RWPE2 (cell line): ENCODE measurements at regions not wholly inside any gene's neighbourhood (a gene's known extent, or its start where the extent isn't known, plus 50 kb on each side); places are given as distances from the start of the nearest gene placed in this dataset.

Experiments used
- ATAC-seq: fragments of 200-7000 bp; cut with Tn5 transposase; 3 replicates; pipeline ENCODE4 v1.9.1; 2021; ENCODE audit warnings: low read depth
- DNase-seq: peaks from one replicate; pipeline ENCODE4 v3.0.0-alpha.2; 2020; ENCODE audit warnings: low spot score
- H3K27ac ChIP-seq: fragments of 450-650 bp; 2 replicates; pipeline ENCODE4 v1.5.1; 2017; ENCODE audit warnings: mild to moderate bottlenecking; ENCODE audit not compliant: poor library complexity, severe bottlenecking
- H3K27me3 ChIP-seq: fragments of 250-450 bp; sonication (Bioruptor Pico); 2 replicates; pipeline ENCODE4 v1.5.1; 2021; ENCODE audit warnings: mild to moderate bottlenecking, moderate library complexity; ENCODE audit not compliant: insufficient read depth, poor library complexity, severe bottlenecking
- H3K36me3 ChIP-seq: fragments of 250-450 bp; sonication (Bioruptor Pico); 2 replicates; pipeline ENCODE4 v1.5.1; 2020; ENCODE audit warnings: low read depth, mild to moderate bottlenecking, moderate library complexity
- H3K4me1 ChIP-seq: fragments of 250-450 bp; sonication (Bioruptor Pico); 2 replicates; pipeline ENCODE4 v1.5.1; 2021; ENCODE audit warnings: mild to moderate bottlenecking, moderate library complexity; ENCODE audit not compliant: insufficient read depth, poor library complexity, severe bottlenecking
- H3K4me3 ChIP-seq: fragments of 250-450 bp; sonication (Bioruptor Pico); 2 replicates; pipeline ENCODE4 v1.5.1; 2021; ENCODE audit warnings: mild to moderate bottlenecking, moderate library complexity; ENCODE audit not compliant: severe bottlenecking
- H3K9me3 ChIP-seq: fragments of 250-450 bp; sonication (Bioruptor Pico); 2 replicates; pipeline ENCODE4 v1.5.1; 2021; ENCODE audit warnings: mild to moderate bottlenecking, moderate library complexity; ENCODE audit not compliant: severe bottlenecking
- TF ChIP-seq, protein P1 (sequence below): fragments of 450-650 bp; IDR thresholded peaks from one replicate; pipeline ENCODE4 v1.5.1; 2017; ENCODE audit warnings: mild to moderate bottlenecking, moderate library complexity; ENCODE audit not compliant: poor library complexity, severe bottlenecking

DNA sequence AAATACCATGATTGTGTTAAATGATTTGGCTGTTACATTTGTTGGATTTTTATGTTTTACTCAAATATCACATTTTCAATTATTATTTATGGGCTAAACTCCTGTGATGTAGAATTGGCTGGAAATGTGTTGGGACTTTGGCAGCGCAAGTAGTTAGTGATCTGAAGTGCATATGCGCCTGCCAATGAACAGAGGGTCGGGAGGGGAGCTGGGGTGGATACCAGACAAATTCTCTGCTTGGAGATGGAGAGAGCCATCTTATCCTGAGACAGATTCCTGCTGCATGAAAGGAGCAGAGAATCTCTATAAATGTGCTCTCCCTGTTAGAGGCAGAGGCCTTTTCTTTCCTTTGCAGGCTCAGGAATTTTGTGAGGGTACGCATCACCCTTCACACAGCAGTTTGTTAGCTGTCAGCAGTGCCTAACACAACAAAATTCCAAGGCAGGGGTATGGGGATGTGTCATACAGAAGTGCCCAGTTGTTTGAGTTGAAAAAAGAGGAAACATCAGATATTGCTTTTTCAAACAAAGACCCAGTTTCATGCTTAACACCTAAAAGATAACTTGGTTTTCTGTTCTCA, 489.1 kb downstream of the CSNK1G3 start:
- DNase-seq (no peak), ATAC-seq (no peak)
- Histone ChIP-seq H3K4me3 (no peak overlapping the region), H3K27me3 (no peaks in the 10 kb centered on the region), H3K36me3 (no peaks in the 10 kb centered on the region), H3K9me3 (no peaks in the 10 kb centered on the region), H3K27ac (no peak overlapping the region), H3K4me1 (peaks cover 11% of the 10 kb centered on the region)
- TF ChIP-seq, protein P1, sequence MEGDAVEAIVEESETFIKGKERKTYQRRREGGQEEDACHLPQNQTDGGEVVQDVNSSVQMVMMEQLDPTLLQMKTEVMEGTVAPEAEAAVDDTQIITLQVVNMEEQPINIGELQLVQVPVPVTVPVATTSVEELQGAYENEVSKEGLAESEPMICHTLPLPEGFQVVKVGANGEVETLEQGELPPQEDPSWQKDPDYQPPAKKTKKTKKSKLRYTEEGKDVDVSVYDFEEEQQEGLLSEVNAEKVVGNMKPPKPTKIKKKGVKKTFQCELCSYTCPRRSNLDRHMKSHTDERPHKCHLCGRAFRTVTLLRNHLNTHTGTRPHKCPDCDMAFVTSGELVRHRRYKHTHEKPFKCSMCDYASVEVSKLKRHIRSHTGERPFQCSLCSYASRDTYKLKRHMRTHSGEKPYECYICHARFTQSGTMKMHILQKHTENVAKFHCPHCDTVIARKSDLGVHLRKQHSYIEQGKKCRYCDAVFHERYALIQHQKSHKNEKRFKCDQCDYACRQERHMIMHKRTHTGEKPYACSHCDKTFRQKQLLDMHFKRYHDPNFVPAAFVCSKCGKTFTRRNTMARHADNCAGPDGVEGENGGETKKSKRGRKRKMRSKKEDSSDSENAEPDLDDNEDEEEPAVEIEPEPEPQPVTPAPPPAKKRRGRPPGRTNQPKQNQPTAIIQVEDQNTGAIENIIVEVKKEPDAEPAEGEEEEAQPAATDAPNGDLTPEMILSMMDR: no peak

DNA sequence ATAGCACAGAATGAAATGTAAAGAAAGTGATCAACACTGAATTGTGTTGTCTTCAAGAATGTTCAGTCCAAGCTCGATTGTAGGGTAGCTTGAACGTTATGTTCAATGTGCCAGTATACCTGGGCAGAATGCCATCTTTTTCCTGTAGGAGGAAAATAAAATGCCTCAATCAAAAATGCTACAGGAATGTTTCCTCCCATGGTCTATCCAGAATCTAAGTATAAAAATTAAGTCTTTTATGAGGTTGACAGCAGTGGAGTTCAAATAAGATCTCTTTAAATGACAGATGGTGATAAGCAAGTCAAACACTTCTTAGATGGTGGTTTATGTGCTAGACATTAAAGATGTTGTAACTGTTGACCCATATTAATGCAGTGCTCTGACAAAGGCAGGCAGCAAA, 488.6 kb downstream of the CSNK1G3 start:
- TF ChIP-seq, protein P1: no peak
- Histone ChIP-seq H3K27ac (no peak overlapping the region), H3K4me1 (peaks cover 11% of the 10 kb centered on the region), H3K36me3 (no peaks in the 10 kb centered on the region), H3K4me3 (no peak overlapping the region), H3K27me3 (no peaks in the 10 kb centered on the region), H3K9me3 (no peaks in the 10 kb centered on the region)
- DNase-seq (no peak), ATAC-seq (no peak)

DNA sequence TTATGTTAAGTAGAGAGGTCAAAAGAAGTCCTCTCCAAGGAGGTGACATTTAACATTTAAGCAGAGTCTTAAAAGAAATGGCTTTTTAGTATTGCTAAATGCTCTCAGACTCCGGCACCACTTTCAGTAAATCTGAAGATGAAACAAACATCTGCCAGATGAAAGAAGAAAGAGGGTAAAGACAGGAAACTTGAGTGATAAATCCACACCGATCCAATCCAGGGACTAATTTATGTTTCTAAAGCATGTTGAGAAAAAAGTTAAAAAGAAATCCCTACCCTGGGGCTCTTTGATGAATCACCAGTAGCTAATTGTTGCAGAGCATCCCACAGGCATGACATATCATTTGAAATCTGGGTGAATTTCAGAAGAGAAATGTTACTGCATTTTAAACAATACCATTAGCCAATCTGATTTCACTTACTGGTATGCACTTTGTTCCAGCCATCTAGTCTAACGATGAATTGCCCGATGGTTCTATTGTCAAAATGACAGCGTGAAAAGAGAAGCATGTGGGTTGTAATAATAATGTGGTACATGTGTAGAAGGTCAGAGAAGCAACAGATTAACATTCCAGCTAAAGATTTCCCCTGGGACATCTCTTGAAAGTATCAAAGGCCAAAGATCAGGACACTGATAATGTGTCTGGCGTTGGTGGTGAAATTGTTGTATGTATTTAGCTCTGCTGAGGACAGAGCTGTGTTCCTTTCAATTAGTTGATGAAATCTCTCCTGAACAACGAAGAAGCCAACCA, 485.7 kb downstream of the CSNK1G3 start:
- Histone ChIP-seq H3K36me3 (no peaks in the 10 kb centered on the region), H3K27me3 (no peaks in the 10 kb centered on the region), H3K4me3 (no peak overlapping the region), H3K27ac (no peak overlapping the region), H3K9me3 (no peaks in the 10 kb centered on the region), H3K4me1 (peaks cover 11% of the 10 kb centered on the region)
- ATAC-seq: peak; percentile 90
- TF ChIP-seq, protein P1: no peak
- DNase-seq: no peak

DNA sequence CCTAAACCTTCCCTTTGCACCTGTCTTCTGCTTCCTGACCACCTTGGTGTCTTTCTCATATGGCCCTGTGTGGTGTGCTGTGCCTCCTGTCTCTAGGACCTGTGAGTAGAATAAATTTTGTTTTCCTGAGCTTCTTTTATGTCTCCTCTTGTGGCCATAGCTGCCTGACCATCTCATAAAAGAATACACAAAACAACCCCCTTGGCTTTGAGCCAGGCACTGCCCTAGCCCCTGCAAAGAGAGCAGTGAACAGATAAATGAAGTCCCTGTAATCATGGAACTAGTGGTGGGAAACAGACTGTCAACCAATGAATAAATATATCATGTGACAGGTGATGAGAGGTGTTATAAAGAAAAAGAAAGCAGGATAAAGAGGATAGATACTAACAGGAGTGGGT, 485.1 kb downstream of the CSNK1G3 start:
- H3K36me3 ChIP-seq: no peaks in the 10 kb centered on the region
- TF ChIP-seq, protein P1: no peak
- H3K27me3 ChIP-seq: no peaks in the 10 kb centered on the region
- peaks cover 11% of the 10 kb centered on the region for H3K4me1 ChIP-seq
- no peaks in the 10 kb centered on the region for H3K9me3 ChIP-seq
- no peak for ATAC-seq
- H3K4me3 ChIP-seq: no peak overlapping the region
- no peak for DNase-seq
- H3K27ac ChIP-seq: no peak overlapping the region

DNA sequence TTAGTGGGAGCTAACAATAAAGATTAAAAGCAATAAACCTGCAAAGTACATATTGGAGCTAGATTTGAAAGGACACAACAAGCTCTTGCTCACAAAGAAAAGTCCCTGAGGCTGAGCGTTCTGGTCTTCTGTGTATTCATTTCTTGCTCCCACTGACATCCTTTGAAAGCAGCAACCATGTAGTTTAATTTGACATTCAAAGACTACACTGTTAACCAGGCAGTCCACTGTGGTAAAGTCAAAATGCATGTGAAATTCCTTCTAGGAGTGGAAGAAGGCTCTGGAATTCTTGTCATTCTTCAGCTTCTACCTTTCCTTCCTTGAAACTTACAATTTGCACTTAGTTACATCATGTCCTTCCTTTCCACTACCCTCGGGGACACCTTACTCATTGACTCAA, 480.7 kb downstream of the CSNK1G3 start:
- ATAC-seq: no peak
- no peak overlapping the region for H3K27ac ChIP-seq
- DNase-seq: no peak

More for the DNA sequence above, 480.7 kb downstream of the CSNK1G3 start:
- no peaks in the 10 kb centered on the region for H3K9me3 ChIP-seq
- H3K27me3 ChIP-seq: no peaks in the 10 kb centered on the region
- TF ChIP-seq, protein P1: no peak
- no peaks in the 10 kb centered on the region for H3K36me3 ChIP-seq
- no peak overlapping the region for H3K4me3 ChIP-seq
- H3K4me1 ChIP-seq: peaks cover 4% of the 10 kb centered on the region
